Type B pancreatic cell (in vitro differentiated cells): ENCODE measurements at regions not wholly inside any gene's neighbourhood (a gene's known extent, or its start where the extent isn't known, plus 50 kb on each side); places are given as distances from the start of the nearest gene placed in this dataset.

Experiments used
- DNase-seq: peaks from one replicate; pipeline ENCODE4 v3.0.0; 2021; ENCODE audit warnings: mixed read lengths; ENCODE audit not compliant: unreplicated experiment; ENCODE audit errors: extremely low spot score
- H3K27ac Mint-ChIP-seq: 2 replicates; pipeline ENCODE4 v1.8.0; 2021; ENCODE audit warnings: mild to moderate bottlenecking, mixed read lengths
- H3K27me3 Mint-ChIP-seq: 2 replicates; pipeline ENCODE4 v1.8.0; 2021; ENCODE audit warnings: mixed read lengths
- H3K36me3 Mint-ChIP-seq: 2 replicates; pipeline ENCODE4 v1.8.0; 2021; ENCODE audit warnings: mixed read lengths
- H3K4me1 Mint-ChIP-seq: one replicate; pipeline ENCODE4 v1.8.0; 2021; ENCODE audit warnings: mixed read lengths; ENCODE audit not compliant: unreplicated experiment
- H3K4me3 Mint-ChIP-seq: 2 replicates; pipeline ENCODE4 v1.8.0; 2021; ENCODE audit warnings: mild to moderate bottlenecking, mixed read lengths
- H3K9me3 Mint-ChIP-seq: 2 replicates; pipeline ENCODE4 v1.8.0; 2021; ENCODE audit warnings: mixed read lengths
- CTCF ChIP-seq: fragments of 200-600 bp; sonication (generic); conservative IDR thresholded peaks from 2 replicates; pipeline ENCODE4 v1.5.0; 2021; ENCODE audit warnings: antibody characterized with exemption, mild to moderate bottlenecking

- Mint-ChIP-seq H3K4me1 (peaks cover 4% of the 10 kb centered on the region), H3K27me3 (no peaks in the 10 kb centered on the region), H3K36me3 (no peaks in the 10 kb centered on the region), H3K9me3 (no peaks in the 10 kb centered on the region), H3K27ac (no peak overlapping the region), H3K4me3 (no peak overlapping the region)
- no peak for TF ChIP-seq CTCF
- DNase-seq, result no peak
Measured at GRCh38 chr4:188839704-188840103, 700.5 kb downstream of the TRIML1 start.

- H3K27me3 Mint-ChIP-seq, result no peaks in the 10 kb centered on the region
- peaks cover 4% of the 10 kb centered on the region for H3K36me3 Mint-ChIP-seq
- TF ChIP-seq CTCF, result no peak
Measured at GRCh38 chr4:188841523-188841922, 702.3 kb downstream of the TRIML1 start.

GRCh38 chr4:188854436-188854835 lies 715.2 kb downstream of the TRIML1 start:
- H3K27me3 Mint-ChIP-seq, result no peaks in the 10 kb centered on the region
- no peak for DNase-seq
- no peak overlapping the region for H3K4me3 Mint-ChIP-seq
- TF ChIP-seq CTCF, result no peak
- no peak overlapping the region for H3K27ac Mint-ChIP-seq
- no peaks in the 10 kb centered on the region for H3K36me3 Mint-ChIP-seq
- no peaks in the 10 kb centered on the region for H3K9me3 Mint-ChIP-seq
- H3K4me1 Mint-ChIP-seq, result no peaks in the 10 kb centered on the region

More at GRCh38 chr4:188841523-188841922, 702.3 kb downstream of the TRIML1 start:
- no peak overlapping the region for H3K27ac Mint-ChIP-seq
- no peak overlapping the region for H3K4me3 Mint-ChIP-seq
- peaks cover 7% of the 10 kb centered on the region for H3K9me3 Mint-ChIP-seq
- DNase-seq, result no peak
- H3K4me1 Mint-ChIP-seq, result peaks cover 4% of the 10 kb centered on the region

- TF ChIP-seq CTCF, result no peak
- Mint-ChIP-seq H3K4me3 (no peak overlapping the region), H3K4me1 (no peaks in the 10 kb centered on the region), H3K27ac (no peak overlapping the region), H3K36me3 (no peaks in the 10 kb centered on the region), H3K9me3 (no peaks in the 10 kb centered on the region), H3K27me3 (no peaks in the 10 kb centered on the region)
- DNase-seq, result no peak
Measured at GRCh38 chr4:188858696-188859095, 719.5 kb downstream of the TRIML1 start.

- DNase-seq, result no peak
- Mint-ChIP-seq H3K36me3 (no peaks in the 10 kb centered on the region), H3K27ac (no peak overlapping the region), H3K4me1 (no peaks in the 10 kb centered on the region), H3K27me3 (no peaks in the 10 kb centered on the region), H3K4me3 (no peak overlapping the region), H3K9me3 (no peaks in the 10 kb centered on the region)
- no peak for TF ChIP-seq CTCF
Measured at GRCh38 chr4:188864741-188865140, 725.5 kb downstream of the TRIML1 start.

DNA sequence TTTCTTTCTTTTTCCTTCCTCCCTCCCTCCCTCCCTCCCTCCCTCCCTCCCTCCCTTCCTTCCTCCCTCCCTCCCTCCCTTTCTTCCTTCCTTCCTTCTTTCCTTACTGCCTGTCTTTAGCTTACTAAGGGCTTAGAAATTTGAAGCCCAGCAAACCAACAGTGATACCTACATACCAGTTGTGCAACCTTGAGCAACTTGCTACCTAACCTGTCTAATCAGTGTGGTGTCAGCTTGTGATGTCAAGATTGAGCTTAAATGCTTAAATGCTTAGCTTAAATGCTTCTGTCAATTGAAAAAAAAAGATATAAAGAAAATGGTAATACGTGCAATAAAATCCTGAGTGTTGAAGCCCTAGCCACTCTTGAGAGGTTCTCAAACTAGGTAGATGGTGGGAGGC lies 728.6 kb downstream of the TRIML1 start:
- Mint-ChIP-seq H3K36me3 (no peaks in the 10 kb centered on the region), H3K27ac (no peak overlapping the region), H3K9me3 (no peaks in the 10 kb centered on the region), H3K4me1 (no peaks in the 10 kb centered on the region), H3K27me3 (no peaks in the 10 kb centered on the region), H3K4me3 (no peak overlapping the region)
- no peak for TF ChIP-seq CTCF
- no peak for DNase-seq
